HEK293 (cell line): ENCODE measurements at regions not wholly inside any gene's neighbourhood (a gene's known extent, or its start where the extent isn't known, plus 50 kb on each side); places are given as distances from the start of the nearest gene placed in this dataset.

Experiments
- FEZF1 ChIP-seq: fragments of 450-650 bp; formaldehyde crosslinking; IDR thresholded peaks from 2 replicates; pipeline ENCODE4 v1.5.1; 2016; ENCODE audit warnings: missing biosample characterization, missing genetic modification characterization
- GLI2 ChIP-seq: fragments of 450-650 bp; formaldehyde crosslinking; IDR thresholded peaks from 2 replicates; pipeline ENCODE4; 2017; ENCODE audit warnings: missing biosample characterization, missing genetic modification characterization, low read depth, borderline replicate concordance
- GLIS1 ChIP-seq: fragments of 450-650 bp; formaldehyde crosslinking; IDR thresholded peaks from 2 replicates; pipeline ENCODE4 v1.5.1; 2016; ENCODE audit warnings: missing biosample characterization, missing genetic modification characterization
- GLIS2 ChIP-seq: fragments of 450-650 bp; formaldehyde crosslinking; IDR thresholded peaks from 2 replicates; pipeline ENCODE4 v1.5.1; 2016; ENCODE audit warnings: missing biosample characterization, missing genetic modification characterization
- MEIS1 ChIP-seq: sonication (generic); formaldehyde crosslinking; IDR thresholded peaks from 2 replicates; pipeline ENCODE4 v1.8.1; 2022; ENCODE audit warnings: missing genetic modification reagents, mild to moderate bottlenecking, borderline replicate concordance
- MYNN ChIP-seq: fragments of 450-650 bp; formaldehyde crosslinking; IDR thresholded peaks from 2 replicates; pipeline ENCODE4 v1.5.1; 2016; ENCODE audit warnings: missing biosample characterization, missing genetic modification characterization, borderline replicate concordance
- OSR2 ChIP-seq: fragments of 450-650 bp; formaldehyde crosslinking; IDR thresholded peaks from 2 replicates; pipeline ENCODE4 v1.5.1; 2016; ENCODE audit warnings: missing biosample characterization, missing genetic modification characterization
- OVOL3 ChIP-seq: fragments of 450-650 bp; formaldehyde crosslinking; IDR thresholded peaks from 2 replicates; pipeline ENCODE4 v1.5.1; 2016; ENCODE audit warnings: missing biosample characterization, missing genetic modification characterization
- SCRT1 ChIP-seq: fragments of 450-650 bp; formaldehyde crosslinking; IDR thresholded peaks from 2 replicates; pipeline ENCODE4 v1.5.1; 2016; ENCODE audit warnings: missing biosample characterization, missing genetic modification characterization, borderline replicate concordance
- SCRT2 ChIP-seq: fragments of 450-650 bp; formaldehyde crosslinking; IDR thresholded peaks from 2 replicates; pipeline ENCODE4 v1.5.1; 2016; ENCODE audit warnings: missing biosample characterization, missing genetic modification characterization
- ZEB2 ChIP-seq: fragments of 450-650 bp; formaldehyde crosslinking; IDR thresholded peaks from 2 replicates; pipeline ENCODE4 v1.5.1; 2016; ENCODE audit warnings: missing biosample characterization, missing genetic modification characterization
- ZFHX2 ChIP-seq: fragments of 450-650 bp; formaldehyde crosslinking; conservative IDR thresholded peaks from 2 replicates; pipeline ENCODE4 v1.5.1; 2016; ENCODE audit warnings: missing biosample characterization, missing genetic modification characterization
- ZNF114 ChIP-seq: fragments of 450-650 bp; formaldehyde crosslinking; IDR thresholded peaks from 2 replicates; pipeline ENCODE4 v1.5.0; 2017; ENCODE audit warnings: missing biosample characterization, missing genetic modification characterization
- ZNF140 ChIP-seq: fragments of 450-650 bp; formaldehyde crosslinking; IDR thresholded peaks from 2 replicates; pipeline ENCODE4 v1.5.1; 2016; ENCODE audit warnings: missing biosample characterization, missing genetic modification characterization
- ZNF175 ChIP-seq: fragments of 450-650 bp; formaldehyde crosslinking; IDR thresholded peaks from 2 replicates; pipeline ENCODE4 v1.5.1; 2016; ENCODE audit warnings: missing biosample characterization, missing genetic modification characterization
- ZNF223 ChIP-seq: fragments of 450-650 bp; formaldehyde crosslinking; IDR thresholded peaks from 2 replicates; pipeline ENCODE4 v1.5.1; 2016; ENCODE audit warnings: missing biosample characterization, missing genetic modification characterization
- ZNF24 ChIP-seq: fragments of 450-650 bp; formaldehyde crosslinking; IDR thresholded peaks from 2 replicates; pipeline ENCODE4 v1.5.1; 2016; ENCODE audit warnings: missing biosample characterization, missing genetic modification characterization
- ZNF266 ChIP-seq: fragments of 450-650 bp; formaldehyde crosslinking; IDR thresholded peaks from 2 replicates; pipeline ENCODE4 v1.5.1; 2016; ENCODE audit warnings: missing biosample characterization, missing genetic modification characterization, low read depth
- ZNF416 ChIP-seq: fragments of 450-650 bp; formaldehyde crosslinking; IDR thresholded peaks from 2 replicates; pipeline ENCODE4 v1.5.1; 2016; ENCODE audit warnings: missing biosample characterization, missing genetic modification characterization
- ZNF501 ChIP-seq: fragments of 450-650 bp; formaldehyde crosslinking; IDR thresholded peaks from 2 replicates; pipeline ENCODE4 v1.5.1; 2016; ENCODE audit warnings: missing biosample characterization, missing genetic modification characterization
- ZNF561 ChIP-seq: fragments of 450-650 bp; IDR thresholded peaks from 2 replicates; pipeline ENCODE4 v1.5.1; 2018; ENCODE audit warnings: missing biosample characterization, missing genetic modification characterization, borderline replicate concordance
- ZNF626 ChIP-seq: fragments of 450-650 bp; sonication (Bioruptor Pico); formaldehyde crosslinking; IDR thresholded peaks from 2 replicates; pipeline ENCODE4 v1.5.1; 2018; ENCODE audit warnings: missing biosample characterization, missing genetic modification characterization, inconsistent platforms
- ZNF629 ChIP-seq: fragments of 450-650 bp; formaldehyde crosslinking; IDR thresholded peaks from 2 replicates; pipeline ENCODE4 v1.5.1; 2017; ENCODE audit warnings: missing biosample characterization, missing genetic modification characterization
- ZNF658 ChIP-seq: fragments of 450-650 bp; formaldehyde crosslinking; IDR thresholded peaks from 2 replicates; pipeline ENCODE4; 2016; ENCODE audit warnings: missing biosample characterization, missing genetic modification characterization
- ZNF830 ChIP-seq: fragments of 450-650 bp; IDR thresholded peaks from 2 replicates; pipeline ENCODE4 v1.5.0; 2018; ENCODE audit warnings: missing biosample characterization, missing genetic modification characterization, low read depth, mild to moderate bottlenecking, moderate library complexity
- ZNF843 ChIP-seq: fragments of 450-650 bp; formaldehyde crosslinking; IDR thresholded peaks from 2 replicates; pipeline ENCODE4 v1.5.1; 2016; ENCODE audit warnings: missing biosample characterization, missing genetic modification characterization
- TF ChIP-seq, protein P1 (sequence below): fragments of 450-650 bp; formaldehyde crosslinking; IDR thresholded peaks from 2 replicates; pipeline ENCODE4 v1.5.1; 2017; ENCODE audit warnings: missing biosample characterization, missing genetic modification characterization
- TF ChIP-seq, protein P2 (sequence below): sonication (generic); formaldehyde crosslinking; IDR thresholded peaks from 2 replicates; pipeline ENCODE4 v1.8.1; 2022; ENCODE audit warnings: mild to moderate bottlenecking, moderate library complexity, missing genetic modification reagents
- TF ChIP-seq, protein P3 (sequence below): fragments of 450-650 bp; formaldehyde crosslinking; IDR thresholded peaks from 2 replicates; pipeline ENCODE4 v1.5.1; 2016; ENCODE audit warnings: missing biosample characterization, missing genetic modification characterization
- TF ChIP-seq, protein P4 (sequence below): fragments of 450-650 bp; formaldehyde crosslinking; IDR thresholded peaks from 2 replicates; pipeline ENCODE4 v1.5.1; 2016; ENCODE audit warnings: missing biosample characterization, missing genetic modification characterization
- TF ChIP-seq, protein P5 (sequence below): fragments of 450-650 bp; formaldehyde crosslinking; IDR thresholded peaks from 2 replicates; pipeline ENCODE4 v1.5.1; 2016; ENCODE audit warnings: missing biosample characterization, missing genetic modification characterization

DNA sequence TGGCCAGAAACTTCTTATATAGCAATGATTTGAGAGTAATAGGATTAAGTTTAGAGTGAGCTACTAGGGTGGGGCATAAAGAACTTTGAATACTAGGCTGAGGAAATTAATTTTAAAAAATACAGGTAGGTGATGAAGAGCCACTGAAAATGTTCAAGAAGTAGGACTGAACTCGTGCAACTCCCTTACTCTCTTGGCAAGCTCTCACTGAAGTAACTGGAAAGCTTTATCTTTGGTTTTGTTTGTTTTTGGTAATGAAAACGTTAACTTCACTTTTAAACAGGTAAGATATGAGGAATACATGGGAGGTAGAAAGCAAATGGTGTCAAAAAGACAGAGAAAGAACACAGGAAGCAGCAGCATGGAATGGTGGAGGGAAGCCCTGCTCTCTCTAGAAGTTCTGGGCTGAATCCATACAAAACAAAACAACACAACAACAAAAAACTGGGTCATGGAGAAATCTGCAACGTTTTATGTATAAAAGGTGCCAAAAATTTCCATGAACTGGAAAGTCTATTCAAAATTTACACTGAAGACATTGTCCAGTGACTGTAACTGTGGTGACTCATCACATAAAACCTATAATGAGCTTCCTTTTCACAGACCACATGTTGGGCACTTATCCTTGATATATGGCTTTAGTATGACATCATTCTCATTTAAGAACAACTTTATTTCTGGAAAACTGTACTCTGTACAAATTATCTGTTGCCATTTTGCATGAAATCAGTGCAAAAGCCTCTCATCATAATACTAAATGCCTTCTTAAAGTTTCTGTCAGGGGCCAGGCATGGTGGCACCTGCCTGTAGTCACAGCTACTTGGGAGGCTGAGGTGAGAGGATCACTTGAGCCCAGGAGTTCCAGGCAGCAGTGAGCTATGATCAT is 91.2 kb upstream of the CHD1 start (continued):
- TF ChIP-seq SCRT2 (peak; percentile 93), ZNF140 (no peak), MEIS1 (CRISPR knock-in tag) (0 out of 2 replicates have a peak, but pooled peaks have one; percentile 16), ZNF416 (tag by site-specific recombination) (no peak), ZNF843 (tag by site-specific recombination) (peak; percentile 96), ZFHX2 (no peak), ZNF658 (tag by site-specific recombination) (no peak), ZNF561 (tag by site-specific recombination) (peak; percentile 31), ZNF629 (tag by site-specific recombination) (peak; percentile 98), GLI2 (tag by site-specific recombination) (peak; percentile 74; the same call in 1 of the 2 replicates), ZNF830 (tag by site-specific recombination) (no peak), MYNN (tag by site-specific recombination) (no peak), ZNF114 (no peak), ZEB2 (tag by site-specific recombination) (peak; percentile 98), GLIS1 (tag by site-specific recombination) (peak; percentile 59), SCRT1 (tag by site-specific recombination) (peak; percentile 85), ZNF24 (tag by site-specific recombination) (peak; percentile 97), OVOL3 (peak; percentile 77; the same call in 1 of the 2 replicates), ZNF501 (tag by site-specific recombination) (peak; percentile 85), ZNF266 (no peak), ZNF175 (tag by site-specific recombination) (no peak), OSR2 (tag by site-specific recombination) (peak; percentile 95), GLIS2 (tag by site-specific recombination) (0 out of 2 replicates have a peak, but pooled peaks have one; percentile 29), ZNF223 (tag by site-specific recombination) (no peak), FEZF1 (tag by site-specific recombination) (peak; percentile 92), ZNF626 (tag by site-specific recombination) (peak; percentile 85)
- TF ChIP-seq, protein P1, sequence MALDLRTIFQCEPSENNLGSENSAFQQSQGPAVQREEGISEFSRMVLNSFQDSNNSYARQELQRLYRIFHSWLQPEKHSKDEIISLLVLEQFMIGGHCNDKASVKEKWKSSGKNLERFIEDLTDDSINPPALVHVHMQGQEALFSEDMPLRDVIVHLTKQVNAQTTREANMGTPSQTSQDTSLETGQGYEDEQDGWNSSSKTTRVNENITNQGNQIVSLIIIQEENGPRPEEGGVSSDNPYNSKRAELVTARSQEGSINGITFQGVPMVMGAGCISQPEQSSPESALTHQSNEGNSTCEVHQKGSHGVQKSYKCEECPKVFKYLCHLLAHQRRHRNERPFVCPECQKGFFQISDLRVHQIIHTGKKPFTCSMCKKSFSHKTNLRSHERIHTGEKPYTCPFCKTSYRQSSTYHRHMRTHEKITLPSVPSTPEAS (tag by site-specific recombination) = peak; percentile 63
- TF ChIP-seq, protein P2, sequence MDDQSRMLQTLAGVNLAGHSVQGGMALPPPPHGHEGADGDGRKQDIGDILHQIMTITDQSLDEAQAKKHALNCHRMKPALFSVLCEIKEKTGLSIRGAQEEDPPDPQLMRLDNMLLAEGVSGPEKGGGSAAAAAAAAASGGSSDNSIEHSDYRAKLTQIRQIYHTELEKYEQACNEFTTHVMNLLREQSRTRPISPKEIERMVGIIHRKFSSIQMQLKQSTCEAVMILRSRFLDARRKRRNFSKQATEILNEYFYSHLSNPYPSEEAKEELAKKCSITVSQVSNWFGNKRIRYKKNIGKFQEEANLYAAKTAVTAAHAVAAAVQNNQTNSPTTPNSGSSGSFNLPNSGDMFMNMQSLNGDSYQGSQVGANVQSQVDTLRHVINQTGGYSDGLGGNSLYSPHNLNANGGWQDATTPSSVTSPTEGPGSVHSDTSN (CRISPR knock-in tag) = no peak
- TF ChIP-seq, protein P3, sequence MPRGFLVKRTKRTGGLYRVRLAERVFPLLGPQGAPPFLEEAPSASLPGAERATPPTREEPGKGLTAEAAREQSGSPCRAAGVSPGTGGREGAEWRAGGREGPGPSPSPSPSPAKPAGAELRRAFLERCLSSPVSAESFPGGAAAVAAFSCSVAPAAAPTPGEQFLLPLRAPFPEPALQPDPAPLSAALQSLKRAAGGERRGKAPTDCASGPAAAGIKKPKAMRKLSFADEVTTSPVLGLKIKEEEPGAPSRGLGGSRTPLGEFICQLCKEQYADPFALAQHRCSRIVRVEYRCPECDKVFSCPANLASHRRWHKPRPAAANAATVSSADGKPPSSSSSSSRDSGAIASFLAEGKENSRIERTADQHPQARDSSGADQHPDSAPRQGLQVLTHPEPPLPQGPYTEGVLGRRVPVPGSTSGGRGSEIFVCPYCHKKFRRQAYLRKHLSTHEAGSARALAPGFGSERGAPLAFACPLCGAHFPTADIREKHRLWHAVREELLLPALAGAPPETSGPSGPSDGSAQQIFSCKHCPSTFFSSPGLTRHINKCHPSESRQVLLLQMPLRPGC (tag by site-specific recombination) = peak; percentile 81
- TF ChIP-seq, protein P4, sequence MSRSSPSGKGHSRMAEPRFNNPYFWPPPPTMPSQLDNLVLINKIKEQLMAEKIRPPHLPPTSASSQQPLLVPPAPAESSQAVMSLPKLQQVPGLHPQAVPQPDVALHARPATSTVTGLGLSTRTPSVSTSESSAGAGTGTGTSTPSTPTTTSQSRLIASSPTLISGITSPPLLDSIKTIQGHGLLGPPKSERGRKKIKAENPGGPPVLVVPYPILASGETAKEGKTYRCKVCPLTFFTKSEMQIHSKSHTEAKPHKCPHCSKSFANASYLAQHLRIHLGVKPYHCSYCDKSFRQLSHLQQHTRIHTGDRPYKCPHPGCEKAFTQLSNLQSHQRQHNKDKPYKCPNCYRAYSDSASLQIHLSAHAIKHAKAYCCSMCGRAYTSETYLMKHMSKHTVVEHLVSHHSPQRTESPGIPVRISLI (tag by site-specific recombination) = peak; percentile 76; the same call in 1 of the 2 replicates
- TF ChIP-seq, protein P5, sequence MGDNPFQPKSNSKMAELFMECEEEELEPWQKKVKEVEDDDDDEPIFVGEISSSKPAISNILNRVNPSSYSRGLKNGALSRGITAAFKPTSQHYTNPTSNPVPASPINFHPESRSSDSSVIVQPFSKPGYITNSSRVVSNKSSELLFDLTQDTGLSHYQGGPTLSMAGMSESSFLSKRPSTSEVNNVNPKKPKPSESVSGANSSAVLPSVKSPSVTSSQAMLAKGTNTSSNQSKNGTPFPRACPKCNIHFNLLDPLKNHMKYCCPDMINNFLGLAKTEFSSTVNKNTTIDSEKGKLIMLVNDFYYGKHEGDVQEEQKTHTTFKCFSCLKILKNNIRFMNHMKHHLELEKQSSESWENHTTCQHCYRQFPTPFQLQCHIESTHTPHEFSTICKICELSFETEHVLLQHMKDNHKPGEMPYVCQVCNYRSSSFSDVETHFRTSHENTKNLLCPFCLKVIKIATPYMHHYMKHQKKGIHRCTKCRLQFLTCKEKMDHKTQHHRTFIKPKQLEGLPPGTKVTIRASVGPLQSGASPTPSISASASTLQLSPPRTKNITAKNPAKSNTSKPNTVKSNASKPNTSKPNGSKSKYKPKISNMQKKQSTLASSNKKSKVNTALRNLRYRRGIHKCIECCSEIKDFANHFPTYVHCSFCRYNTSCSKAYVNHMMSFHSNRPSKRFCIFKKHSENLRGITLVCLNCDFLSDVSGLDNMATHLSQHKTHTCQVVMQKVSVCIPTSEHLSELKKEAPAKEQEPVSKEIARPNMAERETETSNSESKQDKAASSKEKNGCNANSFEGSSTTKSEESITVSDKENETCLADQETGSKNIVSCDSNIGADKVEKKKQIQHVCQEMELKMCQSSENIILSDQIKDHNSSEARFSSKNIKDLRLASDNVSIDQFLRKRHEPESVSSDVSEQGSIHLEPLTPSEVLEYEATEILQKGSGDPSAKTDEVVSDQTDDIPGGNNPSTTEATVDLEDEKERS (tag by site-specific recombination) = peak; percentile 46; the same call in 1 of the 2 replicates
